Activated B cell treated with CpG ODN at 0.5 μM for 24 hours (primary cell): ENCODE measurements at regions not wholly inside any gene's neighbourhood (a gene's known extent, or its start where the extent isn't known, plus 50 kb on each side); places are given as distances from the start of the nearest gene placed in this dataset.
A peak's percentile ranks its signal among the peaks of the same experiment; 100 is the strongest.

ENCODE experiments used
- ATAC-seq: fragments of 200-7000 bp; cut with Tn5 transposase; one replicate; pipeline ENCODE4 v1.10.0; 2021; ENCODE audit warnings: low read depth, mild to moderate bottlenecking, moderate library complexity
- CTCF ChIA-PET: fragments of 350-600 bp; sonication (Branson Sonifier 250); formaldehyde crosslinking; loops from one replicate; lab custom pipeline; 2021; ENCODE audit warnings: antibody characterized with exemption; lab: Charles Lee
- POLR2A ChIA-PET: fragments of 350-600 bp; sonication (Branson Sonifier 250); formaldehyde crosslinking; loops from one replicate; lab custom pipeline; 2021; ENCODE audit warnings: antibody characterized with exemption; lab: Charles Lee
- DNase-seq: peaks from one replicate; pipeline ENCODE4 v3.0.0; 2022
- H3K27ac Mint-ChIP-seq: one replicate; pipeline ENCODE4 v1.8.0; 2020; ENCODE audit warnings: mixed read lengths
- H3K27me3 Mint-ChIP-seq: one replicate; pipeline ENCODE4 v1.8.0; 2021; ENCODE audit warnings: mixed read lengths
- H3K36me3 Mint-ChIP-seq: one replicate; pipeline ENCODE4 v1.8.0; 2021; ENCODE audit warnings: low read depth, mixed read lengths
- H3K4me1 Mint-ChIP-seq: one replicate; pipeline ENCODE4 v1.8.0; 2021; ENCODE audit warnings: mixed read lengths
- H3K4me3 Mint-ChIP-seq: one replicate; pipeline ENCODE4 v1.8.0; 2020; ENCODE audit warnings: mild to moderate bottlenecking, mixed read lengths
- H3K9me3 Mint-ChIP-seq: one replicate; pipeline ENCODE4 v1.8.0; 2020; ENCODE audit warnings: mixed read lengths
- intact Hi-C: fragments of 100-400 bp; cut with micrococcal nuclease; formaldehyde crosslinking; loops from one replicate; pipeline ENCODE4 v1.15.1; 2024
- TF ChIP-seq, protein P1 (sequence below): fragments of 200-600 bp; IDR thresholded peaks from one replicate; pipeline ENCODE4 v1.8.0; 2022; ENCODE audit warnings: antibody characterized with exemption, mild to moderate bottlenecking

DNA sequence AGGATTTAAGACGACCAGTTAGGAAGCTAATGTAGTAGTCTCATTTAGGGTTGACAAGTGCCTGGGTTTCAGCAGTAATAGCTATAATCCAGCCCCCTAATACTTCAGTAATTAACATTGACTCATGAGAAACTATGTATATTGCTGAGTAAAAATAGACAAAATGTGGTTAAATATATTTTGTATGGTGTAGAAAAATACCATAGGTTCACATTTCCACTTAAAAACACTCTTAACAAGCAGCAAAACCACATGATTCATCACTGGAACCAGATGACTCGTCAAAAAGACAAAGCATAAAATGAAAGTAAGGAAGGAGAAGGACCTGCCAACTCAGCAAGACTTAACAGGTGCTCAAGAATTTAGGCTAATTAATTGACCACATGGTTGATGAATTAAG lies 288.9 kb downstream of the EFHB start:
- POLR2A ChIA-PET = no interaction called here

DNA sequence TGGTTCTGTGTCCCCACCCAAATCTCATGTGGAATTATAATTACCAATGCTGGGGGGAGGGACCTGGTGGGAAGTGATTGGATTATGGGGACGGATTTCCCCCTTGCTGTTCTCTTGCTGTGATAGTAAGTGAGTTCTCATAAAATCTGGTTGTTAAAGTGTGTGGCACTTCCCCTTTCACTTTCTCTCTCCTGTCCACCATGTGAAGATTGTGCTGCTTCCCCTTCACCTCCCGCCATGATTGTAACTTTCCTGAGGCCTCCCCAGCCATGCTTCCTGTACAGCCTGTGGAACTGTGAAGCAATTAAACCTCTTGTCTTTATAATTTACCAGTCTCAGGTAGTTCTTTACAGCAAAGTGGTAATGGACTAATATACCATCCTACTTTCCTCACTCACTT lies 289.6 kb downstream of the EFHB start:
- ChIA-PET CTCF (no interaction called here), POLR2A (no interaction called here)

More for the DNA sequence above, 288.9 kb downstream of the EFHB start:
- H3K27me3 Mint-ChIP-seq = no peaks in the 10 kb centered on the region
- no peak overlapping the region for H3K27ac Mint-ChIP-seq
- intact Hi-C loops = no loop called here
- TF ChIP-seq, protein P1, sequence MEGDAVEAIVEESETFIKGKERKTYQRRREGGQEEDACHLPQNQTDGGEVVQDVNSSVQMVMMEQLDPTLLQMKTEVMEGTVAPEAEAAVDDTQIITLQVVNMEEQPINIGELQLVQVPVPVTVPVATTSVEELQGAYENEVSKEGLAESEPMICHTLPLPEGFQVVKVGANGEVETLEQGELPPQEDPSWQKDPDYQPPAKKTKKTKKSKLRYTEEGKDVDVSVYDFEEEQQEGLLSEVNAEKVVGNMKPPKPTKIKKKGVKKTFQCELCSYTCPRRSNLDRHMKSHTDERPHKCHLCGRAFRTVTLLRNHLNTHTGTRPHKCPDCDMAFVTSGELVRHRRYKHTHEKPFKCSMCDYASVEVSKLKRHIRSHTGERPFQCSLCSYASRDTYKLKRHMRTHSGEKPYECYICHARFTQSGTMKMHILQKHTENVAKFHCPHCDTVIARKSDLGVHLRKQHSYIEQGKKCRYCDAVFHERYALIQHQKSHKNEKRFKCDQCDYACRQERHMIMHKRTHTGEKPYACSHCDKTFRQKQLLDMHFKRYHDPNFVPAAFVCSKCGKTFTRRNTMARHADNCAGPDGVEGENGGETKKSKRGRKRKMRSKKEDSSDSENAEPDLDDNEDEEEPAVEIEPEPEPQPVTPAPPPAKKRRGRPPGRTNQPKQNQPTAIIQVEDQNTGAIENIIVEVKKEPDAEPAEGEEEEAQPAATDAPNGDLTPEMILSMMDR = no peak
- no peak overlapping the region for H3K4me3 Mint-ChIP-seq
- H3K36me3 Mint-ChIP-seq = peaks cover 5% of the 10 kb centered on the region
- H3K9me3 Mint-ChIP-seq = peaks cover 10% of the 10 kb centered on the region
- ATAC-seq = peak; percentile 21
- CTCF ChIA-PET = no interaction called here
- H3K4me1 Mint-ChIP-seq = peaks cover 19% of the 10 kb centered on the region
- no peak for DNase-seq

DNA sequence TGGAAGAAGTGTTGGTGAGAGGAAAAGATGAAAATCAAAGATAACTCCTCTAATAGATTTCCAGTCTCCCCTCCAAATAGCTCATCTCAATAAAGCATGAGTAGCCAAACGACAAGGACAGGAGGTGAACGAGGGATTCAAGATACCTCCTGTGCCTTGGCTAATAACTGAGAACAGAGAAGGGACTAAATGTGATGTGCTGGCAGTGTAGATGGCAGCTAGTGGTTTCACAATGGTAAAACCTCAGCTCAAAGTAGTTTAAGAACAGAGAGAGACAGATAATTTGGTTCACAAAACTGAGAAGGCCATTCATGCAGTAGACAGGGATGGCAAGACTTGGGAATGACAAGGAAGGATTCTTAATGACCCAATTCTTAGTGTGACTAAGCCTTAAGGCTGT lies 292.6 kb downstream of the EFHB start:
- intact Hi-C loops = loop anchor here (5.0 kb wide), 1 partner anchor 294 kb away; no protein-coding TSS in a partner anchor
- CTCF ChIA-PET = no interaction called here
- DNase-seq (no peak), ATAC-seq (no peak)
- POLR2A ChIA-PET = no interaction called here
- TF ChIP-seq, protein P1 = no peak
- H3K36me3 Mint-ChIP-seq = peaks cover 5% of the 10 kb centered on the region
- peaks cover 19% of the 10 kb centered on the region for H3K4me1 Mint-ChIP-seq
- H3K27me3 Mint-ChIP-seq = no peaks in the 10 kb centered on the region
- no peak overlapping the region for H3K27ac Mint-ChIP-seq
- peaks cover 13% of the 10 kb centered on the region for H3K9me3 Mint-ChIP-seq
- no peak overlapping the region for H3K4me3 Mint-ChIP-seq

More for the DNA sequence above, 289.6 kb downstream of the EFHB start:
- TF ChIP-seq, protein P1 = no peak
- intact Hi-C loops = loop anchor here (5.0 kb wide), 1 partner anchor 297 kb away; no protein-coding TSS in a partner anchor
- Mint-ChIP-seq H3K27ac (peak overlapping the region; percentile 80), H3K4me1 (peaks cover 19% of the 10 kb centered on the region), H3K9me3 (peaks cover 10% of the 10 kb centered on the region), H3K36me3 (peaks cover 5% of the 10 kb centered on the region), H3K4me3 (peak overlapping the region; percentile 28), H3K27me3 (no peaks in the 10 kb centered on the region)
- ATAC-seq = peak; percentile 62
- no peak for DNase-seq

DNA sequence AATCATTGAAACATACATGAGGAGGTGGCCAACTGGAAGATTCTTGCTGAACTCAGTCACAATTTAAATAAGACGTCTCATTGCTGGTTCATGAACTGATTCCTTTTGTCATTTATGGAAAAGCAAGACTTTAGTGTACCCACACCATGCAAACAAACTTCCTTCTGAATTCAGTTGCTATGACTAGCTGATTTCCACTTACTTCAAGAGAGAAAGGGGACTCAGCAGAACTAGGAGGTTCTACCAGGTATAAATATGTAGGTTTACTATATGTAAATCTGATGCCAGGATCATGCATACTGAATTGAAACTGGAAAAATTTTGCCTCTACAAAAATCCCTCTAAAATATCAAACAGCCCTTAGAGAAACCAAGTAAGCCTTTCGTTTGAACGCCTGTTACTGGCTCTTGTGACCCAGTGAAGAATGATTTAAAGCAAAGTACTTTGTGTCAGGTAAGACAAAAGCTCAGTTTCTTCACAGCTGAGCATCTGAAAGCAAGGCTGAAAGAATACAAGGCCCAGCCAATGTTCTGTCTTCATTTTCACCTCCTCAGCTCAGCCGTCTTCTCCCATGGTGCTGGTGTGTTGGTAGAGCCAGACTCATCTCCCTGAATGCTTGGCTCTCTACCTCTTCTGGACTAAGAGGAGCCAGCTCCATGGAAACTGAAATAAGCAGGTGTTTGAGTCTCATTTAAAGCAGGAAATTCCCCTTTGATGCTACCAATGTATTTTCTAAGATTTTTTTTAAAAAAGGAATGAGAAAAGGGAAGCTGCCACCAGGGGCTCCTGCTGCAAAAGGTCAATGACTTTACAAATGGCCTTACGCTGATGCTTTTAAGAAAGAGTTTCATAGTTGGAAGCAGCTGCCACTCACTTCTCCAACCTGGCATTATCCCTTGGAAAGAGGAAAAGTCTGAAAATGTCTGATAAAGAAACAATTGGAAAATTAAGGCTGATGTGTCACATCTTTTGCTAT lies 301.6 kb downstream of the EFHB start:
- peaks cover 3% of the 10 kb centered on the region for H3K27me3 Mint-ChIP-seq
- DNase-seq (no peak), ATAC-seq (no peak)
- intact Hi-C loops = no loop called here
- no peak overlapping the region for H3K4me3 Mint-ChIP-seq
- ChIA-PET CTCF (interaction anchor here (1.0 kb wide), 1 partner anchor 234 kb away, joined by 3 read pairs; no protein-coding TSS in a partner anchor), POLR2A (no interaction called here)
- H3K36me3 Mint-ChIP-seq = no peaks in the 10 kb centered on the region
- TF ChIP-seq, protein P1 = no peak
- no peaks in the 10 kb centered on the region for H3K9me3 Mint-ChIP-seq
- no peak overlapping the region for H3K27ac Mint-ChIP-seq
- H3K4me1 Mint-ChIP-seq = peaks cover 7% of the 10 kb centered on the region

DNA sequence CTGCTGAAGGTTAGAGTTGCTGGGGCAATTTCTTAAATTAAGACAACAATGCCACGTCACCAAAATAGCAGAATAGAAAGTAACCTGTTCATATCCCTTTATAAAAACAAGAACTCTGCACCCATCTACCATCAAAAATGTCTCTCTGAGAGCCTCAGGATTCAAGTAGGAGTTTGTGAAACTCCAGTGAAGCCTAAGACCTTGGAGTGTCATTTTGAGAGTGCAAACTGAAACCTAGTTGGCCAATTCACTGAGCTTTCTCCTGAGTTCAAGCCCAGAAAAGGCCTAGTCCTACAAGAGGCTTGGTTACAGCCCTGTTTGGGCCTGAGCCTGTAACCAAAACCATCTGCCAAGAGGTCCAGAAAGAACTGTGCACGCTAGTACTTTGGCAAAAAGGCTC lies 335.1 kb downstream of the EFHB start:
- Mint-ChIP-seq H3K9me3 (peaks cover 3% of the 10 kb centered on the region), H3K4me3 (no peak overlapping the region), H3K27me3 (no peaks in the 10 kb centered on the region), H3K36me3 (no peaks in the 10 kb centered on the region), H3K27ac (no peak overlapping the region), H3K4me1 (peaks cover 28% of the 10 kb centered on the region)
- DNase-seq (no peak), ATAC-seq (no peak)
- POLR2A ChIA-PET = no interaction called here
- TF ChIP-seq, protein P1 = no peak
- intact Hi-C loops = no loop called here
- CTCF ChIA-PET = no interaction called here
